ENCODE measurements at regions not wholly inside any gene's neighbourhood (a gene's known extent, or its start where the extent isn't known, plus 50 kb on each side); places are given as distances from the start of the nearest gene placed in this dataset.
"Not testable (repeated sequence)": the region's sequence is repeated elsewhere in the genome, so short reads cannot be mapped to it uniquely, and the experiment has no call there.

- no peak for DNase-seq (ENCODE audit: low spot score)
Measured at GRCh38 chr11:112514011-112514740, 253.5 kb upstream of the PLET1 start.

DNA sequence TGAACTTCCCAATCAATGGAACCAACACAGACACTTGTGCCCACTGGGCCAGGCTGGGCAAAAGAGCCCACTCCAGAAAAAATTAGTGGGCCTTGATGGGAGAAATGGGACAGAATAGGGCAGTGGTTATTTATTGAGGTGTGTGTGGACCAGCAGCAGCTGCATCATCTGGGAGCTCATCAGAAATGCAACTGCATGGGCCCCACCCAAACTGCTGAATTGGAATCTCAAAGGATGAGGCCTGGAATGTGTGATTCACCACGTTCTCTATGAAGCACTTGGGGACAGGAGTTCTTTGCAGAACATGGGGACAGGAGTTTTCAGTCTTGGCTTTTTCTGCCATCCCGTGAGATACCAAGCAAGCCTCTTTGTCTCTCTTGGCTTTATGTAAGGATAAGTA lies 255.6 kb upstream of the PLET1 start:
- no peak for DNase-seq (ENCODE audit: low spot score)

DNA sequence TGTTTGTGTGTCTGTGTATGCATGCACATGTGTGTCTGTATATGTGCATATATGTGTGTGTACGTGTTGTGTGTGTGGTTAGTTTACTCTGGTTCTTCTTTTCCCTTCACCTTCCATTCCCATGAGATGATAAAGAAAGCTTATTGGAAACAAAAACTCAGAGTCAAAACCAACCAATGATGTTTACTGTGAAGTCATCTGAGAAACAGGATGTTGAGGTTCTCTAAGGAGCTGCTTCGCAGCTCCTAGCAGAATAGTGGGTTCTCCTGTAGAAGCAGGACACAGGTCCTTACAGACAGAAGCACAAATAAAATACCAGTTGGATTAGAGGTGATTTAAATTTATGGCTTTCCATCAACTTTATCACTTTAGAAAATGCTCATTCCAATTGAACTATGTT lies 256.1 kb upstream of the PLET1 start:
- no peak for DNase-seq (ENCODE audit: low spot score)

- no peak for DNase-seq (ENCODE audit: low spot score)
Measured at GRCh38 chr11:112518371-112518770, 257.7 kb upstream of the PLET1 start.

- no peak for DNase-seq (ENCODE audit: low spot score)
Measured at GRCh38 chr11:112519751-112520150, 259.1 kb upstream of the PLET1 start.

DNA sequence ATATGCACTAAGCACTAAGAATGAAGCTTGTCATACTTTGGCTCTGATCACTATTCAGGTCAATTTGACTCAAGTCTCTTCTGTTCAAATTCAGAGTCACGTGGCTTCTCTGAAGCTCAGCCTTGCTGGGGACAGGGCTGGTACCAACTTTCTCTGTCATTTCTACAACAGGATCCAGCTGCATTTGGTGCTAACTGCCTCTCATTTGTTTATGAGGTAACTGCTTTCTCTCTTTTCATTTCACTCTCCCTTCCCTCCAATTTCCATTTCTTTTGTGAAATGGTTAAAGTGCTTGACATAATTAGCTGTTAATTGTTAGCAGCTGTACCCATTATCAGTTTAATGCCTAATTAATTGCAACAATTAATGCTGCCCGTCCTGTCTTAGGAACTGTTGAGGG lies 259.7 kb upstream of the PLET1 start:
- DNase-seq (ENCODE audit: low spot score) = no peak

GRCh38 chr11:112522536-112522935 lies 261.9 kb upstream of the PLET1 start:
- DNase-seq (ENCODE audit: low spot score) = no peak

- no peak for DNase-seq (ENCODE audit: low spot score)
Measured at GRCh38 chr11:112523031-112523430, 262.4 kb upstream of the PLET1 start.

DNA sequence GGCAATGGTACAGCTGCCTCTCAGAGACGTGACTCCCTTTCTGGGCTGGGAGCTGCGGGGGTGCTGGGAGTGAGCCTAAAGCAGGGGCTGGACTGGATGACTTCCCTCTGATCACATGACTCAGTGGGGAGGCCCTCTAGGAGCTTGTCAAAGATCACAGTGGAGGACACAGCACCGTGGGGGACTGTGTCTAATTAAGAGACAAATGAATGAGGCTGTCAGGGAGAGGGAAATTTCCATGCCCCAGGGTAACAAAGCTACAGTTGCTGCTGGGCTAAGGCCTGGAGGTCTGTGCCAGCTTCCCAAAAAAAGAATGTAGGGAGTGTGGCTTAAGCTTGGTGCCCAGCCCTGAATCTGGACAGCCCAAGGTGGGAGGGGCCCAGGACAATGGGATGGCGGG lies 262.8 kb upstream of the PLET1 start:
- DNase-seq (ENCODE audit: low spot score) = no peak

DNA sequence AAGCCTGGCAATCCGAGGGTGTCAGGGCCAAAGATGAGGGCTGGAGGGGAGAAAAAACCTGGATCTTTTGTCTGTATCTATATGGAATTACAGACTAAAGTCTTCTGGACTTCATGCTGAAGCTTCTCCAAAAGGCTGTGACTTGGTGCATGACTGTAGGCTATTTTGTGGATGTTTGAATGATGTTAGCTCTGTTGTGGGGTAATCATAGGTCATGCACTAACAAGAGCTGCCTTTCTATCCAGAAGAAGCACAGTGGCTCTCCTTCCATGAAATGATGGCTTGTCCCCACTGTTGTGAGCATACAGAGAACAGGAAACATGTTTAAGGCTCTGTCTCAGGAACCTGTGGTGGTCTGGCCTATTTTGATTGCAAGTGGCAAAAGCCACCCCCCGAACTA lies 263.3 kb upstream of the PLET1 start:
- DNase-seq (ENCODE audit: low spot score) = no peak

DNA sequence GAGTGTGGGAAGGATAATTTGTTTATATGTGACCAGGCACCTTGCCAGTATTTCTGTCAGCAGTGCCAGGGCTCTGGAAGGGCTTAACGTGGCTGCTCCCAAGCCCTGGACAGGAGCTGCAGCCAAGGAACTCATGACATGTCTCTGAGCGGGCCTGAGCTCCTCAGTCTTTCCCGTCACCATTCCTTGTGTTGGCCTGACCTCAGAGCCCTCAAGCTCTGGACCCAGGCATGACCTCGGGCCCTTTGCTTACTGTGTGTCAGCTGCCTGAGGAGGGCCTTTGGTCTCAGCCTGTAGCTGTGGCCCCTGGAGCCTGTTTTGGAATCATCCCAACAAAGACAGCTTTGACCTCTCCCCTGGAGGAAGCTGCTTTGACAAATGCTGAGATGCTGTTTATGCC lies 264.1 kb upstream of the PLET1 start:
- no peak for DNase-seq (ENCODE audit: low spot score)

DNA sequence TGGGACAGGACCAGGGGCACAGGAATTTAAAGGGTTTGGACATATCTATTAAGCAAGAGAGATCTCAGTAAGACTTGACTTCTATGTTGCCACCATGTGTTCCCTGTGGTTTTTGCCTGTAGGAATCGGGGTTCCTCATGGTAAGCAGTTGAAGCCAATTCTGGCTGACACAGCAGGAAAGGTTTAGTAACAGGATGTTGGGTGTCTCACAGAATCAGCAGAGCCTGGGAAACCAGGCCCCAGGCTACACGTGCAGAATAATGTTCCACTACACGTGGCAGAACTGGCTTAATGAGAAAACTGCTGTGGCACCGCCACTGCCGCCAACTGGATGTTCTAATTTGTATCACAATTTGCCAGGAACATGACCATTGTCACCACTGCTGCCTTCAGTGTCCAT lies 264.6 kb upstream of the PLET1 start:
- no peak for DNase-seq (ENCODE audit: low spot score)

DNA sequence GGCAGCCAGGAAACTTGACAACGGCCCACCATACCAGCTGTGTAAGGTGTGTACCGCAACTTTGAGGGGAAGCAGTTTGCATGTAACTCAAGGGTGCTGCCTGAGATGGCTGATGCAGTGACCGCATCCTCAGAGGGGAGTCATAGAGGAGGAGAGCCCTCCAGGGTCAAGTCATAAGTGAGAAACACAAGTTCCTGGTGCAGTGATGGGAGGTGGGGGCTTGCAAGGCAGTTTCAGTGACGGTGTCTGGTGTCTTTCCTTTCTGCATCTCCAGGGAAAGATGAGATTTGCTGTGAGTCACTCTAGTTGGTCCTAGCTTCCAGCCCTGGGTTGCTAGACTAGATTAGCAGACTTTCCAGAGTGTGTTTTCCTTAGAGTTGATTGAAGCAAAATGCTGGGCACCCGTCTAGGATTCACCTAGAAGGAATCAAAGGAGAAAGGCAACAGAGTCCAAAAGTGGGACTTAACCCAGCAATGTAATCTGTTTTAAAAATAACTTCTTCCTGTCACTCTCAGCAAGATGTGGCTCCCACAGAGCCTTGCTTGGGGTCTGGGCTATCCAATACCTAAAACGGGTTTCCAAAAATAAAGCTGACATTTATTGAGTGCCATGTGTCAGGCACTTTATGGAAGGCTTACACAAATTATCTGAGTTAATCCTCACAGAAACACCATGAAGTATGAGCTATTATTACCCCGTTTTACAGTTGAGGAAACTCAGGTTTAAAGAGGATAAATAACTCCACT lies 265.4 kb upstream of the PLET1 start:
- no peak for DNase-seq (ENCODE audit: low spot score)

DNA sequence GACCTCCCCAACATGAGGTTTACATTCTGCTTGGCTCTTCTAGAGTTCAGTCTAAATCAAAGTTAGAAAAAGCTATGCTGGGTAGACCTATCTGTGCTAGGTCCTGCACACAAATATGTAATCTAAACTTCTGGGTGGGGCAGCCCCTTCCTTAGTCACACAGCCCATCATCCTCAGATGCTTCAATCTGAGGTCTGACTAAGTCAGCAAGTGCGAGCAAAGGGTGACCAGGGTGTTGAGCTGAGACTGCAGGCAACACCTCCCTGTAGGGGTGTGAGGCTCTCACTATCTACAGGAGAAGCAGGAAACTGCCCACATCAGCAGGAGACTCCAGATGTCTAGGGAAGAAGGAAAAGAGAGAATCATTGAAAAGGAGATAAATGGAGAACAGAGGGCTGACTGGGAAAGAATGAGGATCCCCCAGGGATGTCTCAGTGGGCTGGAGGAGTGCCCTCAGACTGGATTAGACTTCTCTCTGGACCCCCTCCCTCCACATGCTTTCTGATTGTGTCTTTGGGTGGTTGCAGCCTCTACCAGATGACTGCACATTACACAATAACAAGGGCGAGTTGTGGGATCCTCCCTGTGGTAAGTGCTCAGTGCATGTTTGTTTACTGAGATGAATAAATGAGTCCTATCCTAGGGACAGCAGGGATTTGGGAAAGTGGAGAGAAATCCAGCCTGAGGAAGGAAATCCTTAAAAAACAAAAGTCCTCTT lies 266.2 kb upstream of the PLET1 start:
- no peak for DNase-seq (ENCODE audit: low spot score)

DNA sequence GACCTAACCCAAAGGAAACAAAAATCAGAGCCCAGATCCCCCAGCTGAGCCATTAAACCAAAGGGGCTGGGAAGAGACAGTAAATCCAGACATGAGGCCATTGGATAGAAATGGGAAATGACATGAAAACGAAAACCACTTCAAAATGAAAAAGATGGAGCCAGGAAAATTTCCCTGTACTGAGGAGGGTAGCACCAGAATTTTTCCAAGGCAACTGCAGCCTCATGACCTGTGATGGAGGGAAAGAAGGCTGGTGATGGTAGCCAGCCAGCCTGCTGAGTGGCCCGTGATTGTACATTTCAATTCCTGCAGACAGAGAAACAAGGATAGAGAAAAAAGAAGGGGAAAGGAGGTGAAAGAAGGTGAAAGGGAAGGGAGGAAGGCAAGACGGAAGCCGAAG lies 268.4 kb upstream of the PLET1 start:
- no peak for DNase-seq (ENCODE audit: low spot score)

DNA sequence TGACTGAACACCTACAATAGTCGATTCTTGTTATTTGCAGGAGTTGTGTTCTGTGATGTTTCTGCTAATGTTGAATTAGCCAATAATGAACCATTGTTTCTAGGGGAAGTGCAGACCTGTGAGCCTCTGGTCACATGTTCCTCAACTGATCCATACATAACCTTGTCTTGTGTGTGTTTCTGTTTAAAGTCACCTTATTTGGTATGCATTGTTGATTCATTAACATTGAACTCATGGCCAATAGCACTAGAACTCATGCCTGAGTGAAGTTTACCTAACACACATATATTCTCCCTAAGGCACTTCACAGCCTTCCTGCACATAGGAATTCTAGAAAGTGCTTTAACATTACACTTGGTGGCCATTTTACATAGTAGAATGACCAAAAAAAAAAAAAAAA lies 271.8 kb upstream of the PLET1 start:
- no peak for DNase-seq (ENCODE audit: low spot score)

DNA sequence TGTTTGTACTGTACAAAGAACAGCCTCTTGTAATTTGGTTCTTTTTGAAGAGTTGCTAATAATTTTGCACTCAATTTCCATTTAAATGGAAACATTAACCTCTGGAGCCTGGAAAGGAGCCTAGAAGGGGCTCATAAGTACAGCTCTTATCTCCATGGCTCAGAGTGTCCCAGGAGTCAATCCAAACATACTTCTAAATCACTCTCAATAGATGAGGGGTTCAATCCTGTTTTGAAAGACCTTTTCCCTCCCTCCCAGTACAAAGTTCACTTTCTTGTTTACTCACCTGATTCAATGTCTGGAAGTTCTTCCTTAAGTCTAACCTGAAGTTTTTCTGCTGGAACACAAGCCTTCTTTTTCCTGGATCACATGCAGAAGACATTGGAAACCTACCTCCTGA lies 273.0 kb upstream of the PLET1 start:
- DNase-seq (ENCODE audit: low spot score) = no peak

- DNase-seq (ENCODE audit: low spot score) = no peak
Measured at GRCh38 chr11:112534208-112534607, 273.5 kb upstream of the PLET1 start.

GRCh38 chr11:112537026-112537425 lies 276.4 kb upstream of the PLET1 start:
- no peak for DNase-seq (ENCODE audit: low spot score)

- no peak for DNase-seq (ENCODE audit: low spot score)
Measured at GRCh38 chr11:112537846-112538330, 277.2 kb upstream of the PLET1 start.

- DNase-seq (ENCODE audit: low spot score) = no peak
Measured at GRCh38 chr11:112538534-112539280, 278.0 kb upstream of the PLET1 start.

- DNase-seq (ENCODE audit: low spot score) = not testable (repeated sequence)
Measured at GRCh38 chr11:112539281-112539555, 278.6 kb upstream of the PLET1 start.

DNA sequence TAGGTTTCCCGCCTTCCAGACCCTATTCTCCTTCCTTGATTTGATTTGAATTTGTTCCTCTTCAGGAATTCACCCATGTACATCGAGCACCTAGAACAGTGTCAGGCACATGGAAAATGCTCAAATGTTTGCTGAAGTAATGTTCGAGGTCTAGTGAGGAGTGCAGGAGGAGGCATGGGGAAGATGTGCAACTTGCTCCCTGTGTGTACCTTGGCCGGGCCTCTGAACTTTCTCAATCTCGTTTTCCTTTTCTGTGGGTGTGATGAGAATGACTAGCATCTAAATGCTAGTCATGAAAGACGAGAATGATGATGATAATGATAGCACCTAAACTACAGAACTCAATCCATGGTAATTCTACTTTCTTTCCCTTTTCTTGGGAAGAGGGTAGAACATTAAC lies 279.1 kb upstream of the PLET1 start:
- no peak for DNase-seq (ENCODE audit: low spot score)

Data from hematopoietic multipotent progenitor cell treated with erythropoietin and hydrocortisone succinate and interleukin-3 and kit ligand, for 17 days (in vitro differentiated cells).